Parathyroid adenoma (tissue), 2 donors: ENCODE measurements at regions not wholly inside any gene's neighbourhood (a gene's known extent, or its start where the extent isn't known, plus 50 kb on each side); places are given as distances from the start of the nearest gene placed in this dataset.

ENCODE experiments used
- H2AFZ ChIP-seq: fragments of 300-600 bp; sonication (generic); one replicate; pipeline ENCODE4 v1.7.0; 2017; ENCODE audit warnings: antibody characterized with exemption, mild to moderate bottlenecking
- H3K27ac ChIP-seq: fragments of 300-600 bp; sonication (generic); one replicate; pipeline ENCODE4 v1.7.0; 2017
- H3K27me3 ChIP-seq: fragments of 300-600 bp; sonication (generic); one replicate; pipeline ENCODE4 v1.7.0; 2017; ENCODE audit warnings: low read length; ENCODE audit not compliant: control insufficient read depth, insufficient read depth
- H3K36me3 ChIP-seq: fragments of 300-600 bp; sonication (generic); one replicate; pipeline ENCODE4 v1.7.0; 2017; ENCODE audit warnings: low read length; ENCODE audit not compliant: control insufficient read depth, insufficient read depth
- H3K4me1 ChIP-seq: fragments of 300-600 bp; sonication (generic); one replicate; pipeline ENCODE4 v1.7.0; 2017; ENCODE audit warnings: control low read depth
- H3K4me2 ChIP-seq: fragments of 300-600 bp; sonication (generic); one replicate; pipeline ENCODE4 v1.7.0; 2017; ENCODE audit warnings: low read length
- H3K4me3 ChIP-seq: fragments of 300-600 bp; sonication (generic); one replicate; pipeline ENCODE4 v1.7.0; 2017; ENCODE audit warnings: low read depth, low read length
- H3K79me2 ChIP-seq: fragments of 300-600 bp; sonication (generic); one replicate; pipeline ENCODE4 v1.7.0; 2017; ENCODE audit warnings: control low read depth
- H3K9ac ChIP-seq: fragments of 300-600 bp; sonication (generic); one replicate; pipeline ENCODE4 v1.7.0; 2017; ENCODE audit warnings: mild to moderate bottlenecking
- H3K9me3 ChIP-seq: fragments of 300-600 bp; sonication (generic); one replicate; pipeline ENCODE4 v1.7.0; 2017; ENCODE audit warnings: low read length; ENCODE audit not compliant: control insufficient read depth
- CTCF ChIP-seq: fragments of 300-600 bp; sonication (generic); IDR thresholded peaks from one replicate; pipeline ENCODE4 v1.7.0; 2017; ENCODE audit warnings: antibody characterized with exemption, mild to moderate bottlenecking
- donor health status: primary hyperparathyroidism.

DNA sequence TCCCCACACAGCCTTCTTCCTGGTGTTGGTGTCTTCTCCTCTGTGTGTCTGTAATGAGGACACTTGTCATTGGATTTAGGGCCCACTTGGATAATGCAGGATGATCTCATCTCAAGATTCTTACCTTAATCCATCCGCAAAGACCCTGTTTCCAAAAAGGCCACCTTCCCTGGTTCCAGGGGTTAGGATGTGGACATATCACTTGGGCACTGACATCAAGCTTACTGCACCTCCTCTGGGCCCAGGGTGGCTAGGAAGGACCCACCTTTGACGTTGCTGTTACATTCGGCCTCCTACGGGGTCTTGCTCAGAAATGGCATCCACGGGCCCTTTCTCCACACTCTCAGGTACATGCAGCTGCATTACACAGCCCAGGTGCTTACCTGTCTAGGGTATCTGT is 535.9 kb downstream of the BRD1 start:
- H3K36me3 ChIP-seq = no peaks in the 10 kb centered on the region
- H2AFZ ChIP-seq = no peak overlapping the region
- no peak overlapping the region for H3K4me2 ChIP-seq
- H3K79me2 ChIP-seq = no peaks in the 10 kb centered on the region
- TF ChIP-seq CTCF = no peak
- H3K4me1 ChIP-seq = no peaks in the 10 kb centered on the region
- no peaks in the 10 kb centered on the region for H3K27me3 ChIP-seq
- H3K27ac ChIP-seq = no peak overlapping the region
- no peaks in the 10 kb centered on the region for H3K9me3 ChIP-seq
- H3K9ac ChIP-seq = no peak overlapping the region
- no peak overlapping the region for H3K4me3 ChIP-seq

DNA sequence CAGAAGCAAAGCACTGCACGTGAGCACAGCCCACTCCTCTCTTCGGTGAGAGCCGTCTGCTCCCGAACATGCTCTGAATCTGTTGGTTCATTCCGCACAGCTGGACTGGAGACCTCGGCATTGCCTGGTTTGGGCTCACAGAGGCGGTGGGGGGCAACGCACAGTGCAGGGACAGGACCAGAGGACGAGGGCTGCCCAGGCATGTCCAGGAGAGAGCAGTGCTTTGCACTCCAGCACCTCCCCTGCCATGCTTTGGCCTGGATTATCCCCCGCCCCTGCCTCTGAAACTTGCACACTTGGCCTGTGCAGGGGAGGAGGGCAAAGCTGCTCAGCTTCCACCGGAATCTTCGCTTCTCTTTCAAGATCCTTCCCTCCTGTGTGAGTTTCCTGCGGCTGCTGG is 536.5 kb downstream of the BRD1 start:
- Histone ChIP-seq H2AFZ (no peak overlapping the region), H3K79me2 (no peaks in the 10 kb centered on the region), H3K4me3 (no peak overlapping the region), H3K27me3 (no peaks in the 10 kb centered on the region), H3K9me3 (no peaks in the 10 kb centered on the region), H3K4me1 (no peaks in the 10 kb centered on the region), H3K4me2 (no peak overlapping the region), H3K36me3 (no peaks in the 10 kb centered on the region), H3K27ac (no peak overlapping the region), H3K9ac (no peak overlapping the region)
- no peak for TF ChIP-seq CTCF

- Histone ChIP-seq H3K27me3 (no peaks in the 10 kb centered on the region), H3K4me3 (no peak overlapping the region), H2AFZ (no peak overlapping the region), H3K4me1 (no peaks in the 10 kb centered on the region), H3K4me2 (no peak overlapping the region), H3K27ac (no peak overlapping the region), H3K79me2 (no peaks in the 10 kb centered on the region), H3K9ac (no peak overlapping the region), H3K9me3 (no peaks in the 10 kb centered on the region), H3K36me3 (no peaks in the 10 kb centered on the region)
- no peak for TF ChIP-seq CTCF
These were observed 537.0 kb downstream of the BRD1 start for GRCh38 chr22:49290711-49291110.

GRCh38 chr22:49289822-49290679 is 537.6 kb downstream of the BRD1 start:
- H3K9me3 ChIP-seq = no peaks in the 10 kb centered on the region
- H3K9ac ChIP-seq = no peak overlapping the region
- no peak for TF ChIP-seq CTCF
- H3K27me3 ChIP-seq = no peaks in the 10 kb centered on the region
- no peak overlapping the region for H3K27ac ChIP-seq
- no peaks in the 10 kb centered on the region for H3K79me2 ChIP-seq
- H3K4me2 ChIP-seq = no peak overlapping the region
- no peak overlapping the region for H2AFZ ChIP-seq
- H3K4me3 ChIP-seq = no peak overlapping the region
- H3K4me1 ChIP-seq = no peaks in the 10 kb centered on the region
- H3K36me3 ChIP-seq = no peaks in the 10 kb centered on the region
